ENCODE measurements at regions not wholly inside any gene's neighbourhood (a gene's known extent, or its start where the extent isn't known, plus 50 kb on each side); places are given as distances from the start of the nearest gene placed in this dataset.

DNA sequence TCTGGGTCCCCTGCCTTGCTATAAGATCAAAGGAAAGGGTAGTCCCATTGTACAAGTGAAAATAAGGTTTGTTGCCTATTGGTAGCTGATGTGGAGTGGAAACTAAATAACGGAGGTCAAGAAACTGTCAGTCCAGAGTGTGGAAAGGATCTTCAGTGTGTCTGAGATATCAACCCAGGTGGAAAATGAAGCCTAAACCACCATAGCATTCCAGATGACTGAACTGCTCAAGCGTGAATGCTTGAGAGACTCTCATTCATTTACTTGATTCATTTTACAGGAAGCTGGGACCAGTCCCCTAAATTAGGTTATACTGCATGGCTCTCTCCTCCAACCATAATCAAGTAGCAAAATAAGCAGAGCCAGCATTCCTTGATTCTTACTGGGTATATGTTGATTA is 116.0 kb upstream of the SLC28A3 start:
- ATAC-seq, result no peak

DNA sequence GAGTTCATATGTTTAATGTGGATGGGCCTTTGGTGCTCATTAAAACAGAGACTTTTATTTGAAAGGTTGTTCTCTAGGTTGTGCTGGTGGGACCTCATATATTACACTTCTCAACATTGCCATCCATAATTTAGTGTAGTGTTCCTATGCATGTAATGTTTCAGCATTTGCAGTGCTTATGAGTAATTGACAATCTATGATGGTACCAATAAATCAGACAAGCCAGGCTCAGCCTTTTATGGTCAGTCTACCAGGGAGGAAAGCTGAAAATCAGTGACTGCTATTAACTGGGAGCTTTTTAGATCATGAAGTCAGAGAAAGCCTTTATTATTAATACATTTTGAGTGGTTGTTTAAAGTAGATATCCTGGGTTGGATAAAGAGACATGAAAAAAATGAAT is 120.1 kb upstream of the SLC28A3 start:
- no peak for ATAC-seq

- no peak for ATAC-seq
Observed at GRCh38 chr9:84463272-84463671, 122.7 kb upstream of the SLC28A3 start.

DNA sequence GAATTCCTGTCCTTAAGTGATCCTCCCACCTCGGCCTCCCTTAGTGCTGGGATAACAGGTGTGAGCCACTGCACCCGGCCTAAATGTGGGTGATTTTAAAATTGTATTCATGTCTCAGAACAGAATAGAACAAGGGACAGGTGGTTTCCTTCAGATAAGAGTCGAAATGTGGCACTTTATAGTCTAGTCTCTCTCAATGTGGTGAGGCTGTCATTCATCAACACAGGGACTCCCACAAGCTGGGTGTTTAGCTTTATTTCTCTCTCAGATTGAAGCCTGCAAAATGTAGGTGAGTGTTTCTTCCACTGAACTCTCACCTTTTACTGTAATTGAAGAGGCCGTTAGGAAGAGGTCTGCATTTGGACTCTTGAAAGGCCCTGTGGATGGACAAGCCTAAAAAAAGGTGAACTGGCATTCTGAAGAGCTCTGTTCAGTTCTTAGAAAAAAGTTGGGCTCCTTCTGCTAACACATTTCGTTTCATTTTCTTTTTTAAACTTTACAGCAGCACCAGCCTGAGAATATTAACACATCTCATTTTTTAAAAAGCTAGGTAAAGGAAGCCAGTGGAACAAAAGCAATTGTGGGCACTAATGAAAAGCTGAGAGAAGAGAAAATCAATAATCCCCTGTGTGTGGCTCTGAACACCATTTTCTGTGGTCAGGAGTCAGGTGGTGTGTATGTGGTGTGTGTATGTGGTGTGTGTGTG is 126.2 kb upstream of the SLC28A3 start:
- no peak for ATAC-seq

DNA sequence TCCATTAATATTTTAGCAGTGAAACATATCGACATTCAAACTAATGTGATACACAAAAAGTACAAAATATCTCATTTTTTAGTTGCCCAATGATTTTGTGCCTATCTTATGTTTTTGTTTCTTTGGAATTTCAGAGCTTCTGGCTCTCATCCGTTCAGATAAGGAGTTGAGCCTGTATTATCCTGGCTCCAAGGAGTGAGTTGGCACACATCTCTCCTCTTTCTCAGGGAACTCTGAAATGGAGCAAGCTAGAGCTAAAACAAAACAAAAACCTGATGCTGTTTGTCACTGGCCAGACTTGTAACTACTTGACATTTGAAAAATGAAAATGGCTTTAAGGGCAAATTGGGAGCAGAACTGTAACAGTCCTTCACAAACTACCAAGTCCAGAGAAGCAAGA is 131.3 kb upstream of the SLC28A3 start:
- no peak for ATAC-seq

DNA sequence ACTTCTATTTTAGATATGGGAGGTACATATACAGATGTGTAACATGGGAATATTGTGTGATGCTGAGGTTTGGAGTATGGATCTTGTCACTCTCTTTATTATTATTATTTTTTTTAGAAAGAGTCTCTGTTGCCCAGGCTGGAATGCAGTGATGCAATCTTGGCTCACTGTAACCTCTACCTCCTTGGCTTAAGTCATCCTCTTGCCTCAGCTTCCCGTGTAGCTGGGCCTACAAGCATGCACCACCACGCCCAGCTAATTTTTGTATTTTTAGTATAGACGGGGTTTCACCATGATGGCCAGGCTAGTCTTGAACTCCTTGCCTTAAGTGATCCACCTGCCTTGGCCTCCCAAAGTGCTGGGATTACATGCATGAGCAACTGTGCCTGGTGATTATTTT is 138.4 kb upstream of the SLC28A3 start:
- no peak for ATAC-seq

DNA sequence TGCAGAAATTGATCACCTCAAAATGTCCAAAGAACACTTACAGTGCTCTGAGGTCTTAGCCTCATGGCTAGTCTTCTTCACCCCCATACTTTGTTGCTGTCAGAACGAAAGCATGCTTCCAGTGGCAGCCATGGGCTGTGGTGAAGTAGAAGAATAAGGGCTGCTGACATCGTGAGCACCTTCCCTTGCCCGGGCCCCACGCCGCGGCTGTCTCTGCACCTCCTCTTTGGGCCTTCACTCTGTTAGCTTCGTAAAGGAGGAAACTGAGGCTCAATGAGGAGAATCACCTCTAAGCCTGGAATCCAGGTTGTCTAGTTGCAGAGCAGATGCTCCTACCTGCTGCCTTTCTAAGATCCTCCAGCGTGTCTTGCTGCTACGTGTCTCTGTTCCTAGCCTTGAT is 139.5 kb upstream of the SLC28A3 start:
- no peak for ATAC-seq

GRCh38 chr9:84481231-84481630 is 140.7 kb upstream of the SLC28A3 start:
- no peak for ATAC-seq

DNA sequence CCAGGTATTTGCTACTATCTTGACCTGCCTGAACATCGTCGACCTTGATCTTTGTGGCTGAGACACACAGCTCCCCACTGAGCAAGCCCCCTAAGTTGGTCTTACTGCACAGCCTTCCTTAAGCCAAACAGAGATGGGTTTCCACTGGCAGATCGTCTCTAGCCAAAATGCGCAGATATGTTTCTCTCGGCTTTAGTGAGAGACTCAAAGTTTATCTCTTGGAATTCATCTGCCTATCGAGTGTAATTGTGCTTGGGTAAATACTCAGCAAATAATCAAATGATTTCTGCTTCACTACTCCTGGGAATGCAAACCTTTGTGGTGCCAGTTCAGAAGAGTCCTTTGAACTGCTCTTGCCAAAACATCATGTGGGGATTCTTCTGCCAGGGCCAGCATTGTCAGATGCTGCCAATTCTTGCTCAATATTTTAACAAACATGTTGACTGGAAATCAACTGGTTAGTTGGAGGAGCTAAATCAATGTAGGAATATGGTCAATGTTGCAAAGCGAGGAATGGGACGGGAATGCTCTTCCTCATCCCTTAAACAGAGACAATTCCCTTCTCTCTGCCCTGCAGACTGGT is 141.2 kb upstream of the SLC28A3 start:
- ATAC-seq, result no peak

DNA sequence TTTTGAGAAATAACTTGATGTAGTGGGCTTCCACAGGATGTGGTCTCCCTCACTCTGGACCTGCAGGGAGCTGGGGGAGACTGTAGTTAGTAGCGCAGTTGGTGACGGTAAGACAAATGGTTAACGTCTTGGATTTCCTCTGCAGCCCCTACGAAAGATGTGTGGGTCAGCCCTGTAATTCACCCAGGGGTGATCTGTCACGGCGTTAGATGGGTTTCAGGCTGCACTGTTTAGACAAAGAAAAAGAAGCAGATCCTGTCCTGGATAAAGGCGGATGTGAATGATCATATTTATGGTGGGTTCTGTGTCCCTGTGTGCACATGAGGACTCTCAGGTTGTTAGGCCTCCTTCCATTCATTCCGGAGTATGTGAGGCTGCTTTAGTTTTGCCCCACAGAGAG is 142.0 kb upstream of the SLC28A3 start:
- no peak for ATAC-seq

DNA sequence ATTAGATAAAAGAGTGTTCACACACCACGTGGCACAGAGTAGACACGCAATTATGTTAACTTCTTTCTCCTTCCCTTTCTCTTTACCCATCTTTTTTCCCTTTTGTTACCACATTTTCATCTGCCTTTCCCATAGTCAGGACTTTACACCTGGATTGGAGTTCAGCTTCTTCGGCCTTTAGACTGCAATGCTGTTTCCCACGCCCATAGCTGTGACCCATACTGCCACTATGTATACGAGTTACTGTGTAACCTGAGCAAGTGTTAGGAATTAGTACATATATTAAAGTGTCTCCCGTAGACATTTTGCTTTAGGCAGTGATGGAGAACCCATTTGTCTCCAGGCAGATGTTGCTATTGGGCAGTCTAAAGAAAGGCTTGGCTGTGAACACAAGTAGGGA is 143.6 kb upstream of the SLC28A3 start:
- ATAC-seq, result no peak

- peak; percentile 26 for ATAC-seq
Observed at GRCh38 chr9:84485539-84485938, 145.0 kb upstream of the SLC28A3 start.

GRCh38 chr9:84486663-84487062 is 146.1 kb upstream of the SLC28A3 start:
- no peak for ATAC-seq

- ATAC-seq, result no peak
Observed at GRCh38 chr9:84490206-84490841, 149.8 kb upstream of the SLC28A3 start.

GRCh38 chr9:84490842-84491325 is 150.3 kb upstream of the SLC28A3 start:
- no peak for ATAC-seq

GRCh38 chr9:84492366-84493159 is 152.0 kb upstream of the SLC28A3 start:
- no peak for ATAC-seq

DNA sequence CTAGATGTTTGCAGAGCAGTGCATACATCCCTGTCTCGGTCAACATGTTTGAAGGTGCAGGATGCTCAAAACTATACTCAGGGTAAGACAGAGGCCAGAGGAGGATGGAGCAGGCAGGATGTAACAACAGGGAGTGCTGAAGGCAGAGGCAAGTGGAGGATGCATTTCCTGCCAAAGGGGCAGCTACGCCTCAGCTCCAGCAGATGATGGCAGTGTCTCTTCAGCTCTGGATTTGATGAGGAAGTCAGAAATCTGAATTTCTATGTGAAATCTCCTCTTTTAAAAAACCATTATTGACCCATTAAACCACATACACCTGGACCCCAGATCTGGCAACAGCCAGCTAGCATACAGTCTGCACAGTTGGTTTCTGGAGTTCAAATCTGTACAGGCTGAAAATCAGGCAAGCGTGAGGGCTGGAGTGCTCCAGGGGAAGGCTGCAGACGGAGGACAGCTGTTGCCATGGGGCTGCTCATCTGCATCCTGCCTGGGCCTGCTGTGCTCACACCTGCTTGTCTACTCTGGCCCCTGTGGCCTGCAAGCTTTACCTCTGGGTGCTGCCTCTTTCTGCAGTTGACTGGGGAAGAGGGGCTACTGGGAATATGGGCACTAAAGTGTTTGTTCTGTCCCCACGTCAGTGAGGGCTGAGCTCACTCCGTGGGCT is 152.9 kb upstream of the SLC28A3 start:
- peak; percentile 59 for ATAC-seq

DNA sequence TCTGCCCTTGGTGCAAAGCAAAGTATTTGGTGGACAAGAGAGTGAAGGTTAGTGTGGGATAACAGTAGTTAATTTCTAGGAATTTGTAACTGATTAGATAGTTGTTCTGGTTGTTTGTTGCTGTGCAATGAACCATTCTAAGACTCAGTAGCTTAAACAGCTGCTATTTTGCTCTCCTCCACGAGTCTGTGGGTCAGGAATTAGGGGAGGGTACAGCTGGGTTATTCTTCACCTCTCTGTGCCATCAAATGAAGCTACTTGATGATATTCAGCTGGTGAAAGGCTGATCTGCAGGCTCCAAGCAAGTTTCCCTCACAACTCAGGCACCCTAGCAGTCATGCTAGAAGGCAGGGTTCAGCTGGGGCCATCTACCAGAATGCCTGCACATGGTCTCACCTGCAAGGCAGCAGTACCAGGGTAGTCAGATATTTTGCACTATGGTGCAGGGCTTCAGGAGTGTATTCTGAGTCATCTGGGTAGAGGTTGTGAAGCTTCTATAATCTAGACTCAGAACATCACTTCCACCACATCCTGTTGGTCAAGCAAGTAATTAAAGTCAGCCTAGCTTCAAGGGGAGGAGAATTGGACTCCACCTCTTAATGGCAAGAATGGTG is 159.5 kb upstream of the SLC28A3 start:
- no peak for ATAC-seq

GRCh38 chr9:84500826-84501225 is 160.3 kb upstream of the SLC28A3 start:
- ATAC-seq, result no peak

GRCh38 chr9:84501587-84501986 is 161.0 kb upstream of the SLC28A3 start:
- ATAC-seq, result no peak

- ATAC-seq, result no peak
Observed at GRCh38 chr9:84502066-84502465, 161.5 kb upstream of the SLC28A3 start.

DNA sequence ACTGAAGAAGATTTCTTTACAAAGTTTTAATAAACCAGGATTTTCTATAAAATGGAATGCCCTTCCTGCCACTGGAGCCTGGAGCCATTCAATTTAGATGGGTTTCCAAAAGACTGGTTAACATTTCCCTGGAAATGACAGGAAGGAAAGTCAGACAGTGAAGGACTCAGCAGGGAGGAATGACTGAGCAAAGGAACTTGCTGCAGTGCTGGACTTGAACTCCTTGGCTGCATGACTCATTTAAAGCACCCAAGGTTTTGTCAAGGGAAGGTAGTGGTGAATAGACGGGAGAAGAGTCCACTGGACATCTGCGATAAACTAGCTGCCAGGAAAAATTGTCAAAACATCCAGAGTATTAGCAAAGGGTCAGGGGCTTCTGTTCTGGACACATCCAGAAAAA is 163.8 kb upstream of the SLC28A3 start:
- ATAC-seq, result no peak
